Transverse colon (tissue), 1 donor: ENCODE measurements at regions not wholly inside any gene's neighbourhood (a gene's known extent, or its start where the extent isn't known, plus 50 kb on each side); places are given as distances from the start of the nearest gene placed in this dataset.

Experiments used
- EP300 ChIP-seq: sonication (generic); formaldehyde crosslinking; IDR thresholded peaks from one replicate; pipeline ENCODE4 v1.6.1; 2017; ENCODE audit warnings: antibody characterized with exemption, low read depth
- POLR2A ChIP-seq: fragments of 450-650 bp; IDR thresholded peaks from one replicate; pipeline ENCODE4 v1.6.1; 2016; ENCODE audit warnings: antibody characterized with exemption, mild to moderate bottlenecking, moderate library complexity

- TF ChIP-seq EP300: no peak
- no peak for TF ChIP-seq POLR2A
These were observed 394.7 kb upstream of the ANO5 start for GRCh38 chr11:21798216-21798615.
